K562 (cell line): ENCODE measurements at regions not wholly inside any gene's neighbourhood (a gene's known extent, or its start where the extent isn't known, plus 50 kb on each side); places are given as distances from the start of the nearest gene placed in this dataset.

ENCODE experiments used
- ATAC-seq: fragments of 200-7000 bp; cut with Tn5 transposase; 3 replicates; pipeline ENCODE4 v1.9.1; 2020; ENCODE audit warnings: moderate library complexity
- BruUV-seq: library from RNA; stranded (reverse); fragments of 400-500 nt; replicated peaks from 2 replicates; lab custom pipeline; 2021; lab: Mats Ljungman, UMichigan
- CTCF ChIA-PET: fragments of 300-600 bp; formaldehyde crosslinking; extraction: SDS; loops from one replicate; lab custom pipeline; 2021; ENCODE audit warnings: low intra/inter-chr PET ratio; lab: Yijun Ruan, JAX
- POLR2A ChIA-PET: fragments of 300-600, 350-650 bp; sonication (Branson Sonifier 250); formaldehyde crosslinking; extraction: SDS; loops from one replicate; lab custom pipeline; 2021; ENCODE audit warnings: antibody characterized with exemption, inconsistent platforms; lab: Yijun Ruan, JAX
- DNase-seq, 4 experiments: peaks; one replicate each; pipeline versions ENCODE4 v3.0.0 to v3.0.0-alpha.2; 2011 to 2018; ENCODE audit warnings: low spot score in 3 of 4, mixed read lengths in 3 of 4; ENCODE audit errors: extremely low read depth in 1 of 4
- FAIRE-seq: peaks from 2 replicates; lab custom pipeline; 2011; peaks lifted over from hg19 to GRCh38; lab: Jason Lieb, UNC
- H2AFZ ChIP-seq: 2 replicates; pipeline ENCODE4 v1.6.0; 2011; ENCODE audit warnings: low read depth, low read length, control low read depth, inconsistent platforms
- H3K27ac ChIP-seq: fragments of 200-600 bp; 3 replicates; pipeline ENCODE4 v1.8.0; 2011; ENCODE audit warnings: low read depth, mild to moderate bottlenecking, control low read depth, inconsistent platforms, low read length, moderate library complexity, mixed read lengths; ENCODE audit errors: extremely low read depth
- H3K27me3 ChIP-seq, 2 experiments: fragments of 300-600 bp in 1 of 2; 2 replicates in 1 of 2; 3 replicates in 1 of 2; pipeline versions ENCODE4 v1.6.0 to v1.8.0; 2011; ENCODE audit warnings: inconsistent platforms in 2 of 2, low read length in 2 of 2, mild to moderate bottlenecking in 1 of 2, mixed read lengths in 1 of 2, moderate library complexity in 1 of 2; ENCODE audit not compliant: control insufficient read depth in 2 of 2, insufficient read depth in 2 of 2
- H3K36me3 ChIP-seq: fragments of 300-600 bp; 3 replicates; pipeline ENCODE4 v1.8.0; 2011; ENCODE audit warnings: mild to moderate bottlenecking, low read length, inconsistent platforms; ENCODE audit not compliant: control insufficient read depth, insufficient read depth
- H3K4me1 ChIP-seq, 2 experiments: fragments of 200-600 bp in 1 of 2; replicated peaks in 1 of 2; 2 replicates in 1 of 2; 3 replicates in 1 of 2; pipeline versions ENCODE4 v1.5.1 to v1.8.0; 2011; ENCODE audit warnings: inconsistent platforms in 2 of 2, low read length in 2 of 2, mild to moderate bottlenecking in 1 of 2, mixed read lengths in 1 of 2, moderate library complexity in 1 of 2; ENCODE audit not compliant: control insufficient read depth in 2 of 2, insufficient read depth in 2 of 2
- H3K4me2 ChIP-seq: 2 replicates; pipeline ENCODE4 v1.6.1; 2011; ENCODE audit warnings: low read length, control low read depth, inconsistent platforms, mixed read lengths; ENCODE audit not compliant: insufficient read depth
- H3K4me3 ChIP-seq: fragments of 200-600 bp; sonication (generic), shearing (Covaris generic); 2 replicates; pipeline ENCODE4 v1.5.1; 2016; ENCODE audit warnings: control low read depth, inconsistent platforms
- H3K79me2 ChIP-seq: fragments of 200-600 bp; 3 replicates; pipeline ENCODE4 v1.8.0; 2011; ENCODE audit warnings: low read length, inconsistent platforms; ENCODE audit not compliant: control insufficient read depth, insufficient read depth
- H3K9ac ChIP-seq, 2 experiments: 2 replicates each; pipeline versions ENCODE4 v1.6.0 to v1.6.1; 2011; ENCODE audit warnings: low read depth in 2 of 2, low read length in 2 of 2, control low read depth in 1 of 2, inconsistent platforms in 1 of 2, mild to moderate bottlenecking in 1 of 2, mixed read lengths in 1 of 2; ENCODE audit not compliant: insufficient read depth in 1 of 2
- H3K9me1 ChIP-seq: one replicate; pipeline ENCODE4 v1.6.0; 2011; ENCODE audit warnings: inconsistent platforms, mild to moderate bottlenecking, low read length, moderate library complexity; ENCODE audit not compliant: control insufficient read depth, insufficient read depth
- H3K9me3 ChIP-seq: replicated peaks from 2 replicates; pipeline ENCODE4 v1.5.1; 2011; ENCODE audit warnings: low read depth, low read length, inconsistent platforms; ENCODE audit not compliant: control insufficient read depth, insufficient read depth
- H4K20me1 ChIP-seq: replicated peaks from 2 replicates; pipeline ENCODE4 v1.6.1; 2011; ENCODE audit warnings: low read length, inconsistent platforms, mixed read lengths; ENCODE audit not compliant: control insufficient read depth, insufficient read depth
- FOXA1 ChIP-seq: fragments of 450-650 bp; IDR thresholded peaks from 2 replicates; pipeline ENCODE4 v1.6.1; 2016; ENCODE audit warnings: mild to moderate bottlenecking, borderline replicate concordance
- HMGN3 ChIP-seq: IDR thresholded peaks from 2 replicates; pipeline ENCODE4 v1.6.1; 2011; ENCODE audit warnings: borderline replicate concordance, low read depth, mild to moderate bottlenecking, mixed read lengths, low read length; ENCODE audit not compliant: insufficient read length; ENCODE audit errors: extremely low read depth
- HNRNPUL1 ChIP-seq: fragments of 200-400 bp; formaldehyde crosslinking; IDR thresholded peaks from 2 replicates; pipeline ENCODE4 v1.6.1; 2017; ENCODE audit warnings: low read length
- MTA1 ChIP-seq: fragments of 450-650 bp; IDR thresholded peaks from 2 replicates; pipeline ENCODE4 v1.6.1; 2017; ENCODE audit warnings: borderline replicate concordance
- MTA3 ChIP-seq: fragments of 450-650 bp; formaldehyde crosslinking; IDR thresholded peaks from 2 replicates; pipeline ENCODE4 v1.6.1; 2017; ENCODE audit warnings: mild to moderate bottlenecking, borderline replicate concordance
- NFE2L1 ChIP-seq: fragments of 450-650 bp; IDR thresholded peaks from 2 replicates; pipeline ENCODE4 v1.6.1; 2016; ENCODE audit warnings: missing genetic modification characterization, low read depth, mild to moderate bottlenecking, missing compliant biosample characterization, moderate library complexity, borderline replicate concordance
- NRF1 ChIP-seq, 2 experiments: fragments of 450-650 bp; IDR thresholded peaks in 1 of 2; conservative IDR thresholded peaks in 1 of 2; 2 replicates each; pipeline ENCODE4 v1.6.1; 2014; ENCODE audit warnings: mild to moderate bottlenecking in 2 of 2
- POLR2H ChIP-seq: IDR thresholded peaks from 2 replicates; pipeline ENCODE4 v1.6.1; 2016; ENCODE audit warnings: missing genetic modification characterization, low read depth, mild to moderate bottlenecking, control low read depth, missing compliant biosample characterization, moderate library complexity
- RBM14 ChIP-seq: fragments of 200-400 bp; formaldehyde crosslinking; IDR thresholded peaks from 2 replicates; pipeline ENCODE4 v1.6.1; 2018; ENCODE audit warnings: low read depth, mild to moderate bottlenecking, low read length, moderate library complexity, borderline replicate concordance; ENCODE audit not compliant: insufficient read depth
- SOX6 ChIP-seq: fragments of 450-650 bp; IDR thresholded peaks from 2 replicates; pipeline ENCODE4 v1.6.1; 2014; ENCODE audit warnings: mild to moderate bottlenecking
- WGBS: fragments of 100-300 bp; shearing (Covaris generic); methylation state at CpG from one replicate; pipeline ENCODE4 v1.1.6; 2016; ENCODE audit warnings: low coverage, mixed read lengths; ENCODE audit not compliant: insufficient coverage; ENCODE audit errors: missing lambda C conversion rate; 5-methylcytosine and 5-hydroxymethylcytosine counted together
- in situ Hi-C: fragments of 300-500 bp; cut with MboI; formaldehyde crosslinking; loops from 4 replicates; pipeline ENCODE4 v1.15.0; 2018; ENCODE audit warnings: inconsistent platforms, mixed read lengths
- intact Hi-C: fragments of 100-400 bp; cut with micrococcal nuclease; formaldehyde crosslinking; loops from 2 replicates; pipeline ENCODE4 v1.14.2; 2022
- TF ChIP-seq, protein P1 (sequence below): fragments of 450-650 bp; formaldehyde crosslinking; conservative IDR thresholded peaks from 2 replicates; pipeline ENCODE4 v1.4.0; 2022; ENCODE audit warnings: mild to moderate bottlenecking, missing genetic modification characterization
- TF ChIP-seq, protein P2 (sequence below): fragments of 250-450 bp; sonication (Bioruptor Pico); IDR thresholded peaks from 2 replicates; pipeline ENCODE4 v1.4.0; 2020; ENCODE audit warnings: mild to moderate bottlenecking, moderate library complexity, borderline replicate concordance
- TF ChIP-seq, protein P3 (sequence below): fragments of 450-650 bp; IDR thresholded peaks from 2 replicates; pipeline ENCODE4 v1.6.1; 2017; ENCODE audit warnings: mild to moderate bottlenecking, moderate library complexity

DNA sequence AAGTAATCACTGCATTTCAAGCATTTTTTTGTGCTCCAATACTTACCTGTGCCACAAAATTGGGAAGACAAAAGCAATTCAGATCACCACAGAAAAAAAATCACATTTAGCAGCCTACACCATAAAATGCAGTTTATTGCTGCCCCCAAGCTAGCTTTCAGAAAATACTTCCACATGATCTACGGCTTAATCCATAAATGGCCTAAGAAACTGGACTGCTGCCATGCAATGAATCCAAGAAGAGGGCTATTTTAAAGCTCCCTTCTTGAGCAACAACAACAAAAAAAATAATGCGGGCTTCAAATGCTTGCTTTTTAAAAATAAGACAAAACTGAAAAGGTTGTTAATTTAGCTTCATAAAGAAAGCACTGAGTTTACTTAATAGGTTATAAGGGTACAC is 272.3 kb downstream of the RAD51AP2 start:
- intact Hi-C loops (no loop called here), in situ Hi-C loops (no loop called here)
- no peaks in the 10 kb centered on the region for H3K27me3 ChIP-seq
- no peak for FAIRE-seq
- no peaks in the 10 kb centered on the region for H3K79me2 ChIP-seq
- BruUV-seq, result no TSS peak
- no peaks in the 10 kb centered on the region for H4K20me1 ChIP-seq
- no peaks in the 10 kb centered on the region for H3K4me1 ChIP-seq
- ChIA-PET CTCF (no interaction called here), POLR2A (no interaction called here)
- H3K4me3 ChIP-seq, result no peak overlapping the region
- ATAC-seq, result no peak
- no peak overlapping the region for H3K9ac ChIP-seq
- no peak overlapping the region for H3K4me2 ChIP-seq
- no peaks in the 10 kb centered on the region for H3K9me1 ChIP-seq
- no peak for DNase-seq
- no peaks in the 10 kb centered on the region for H3K36me3 ChIP-seq
- no peak for TF ChIP-seq SOX6
- no peak for TF ChIP-seq RBM14
- TF ChIP-seq, protein P1, sequence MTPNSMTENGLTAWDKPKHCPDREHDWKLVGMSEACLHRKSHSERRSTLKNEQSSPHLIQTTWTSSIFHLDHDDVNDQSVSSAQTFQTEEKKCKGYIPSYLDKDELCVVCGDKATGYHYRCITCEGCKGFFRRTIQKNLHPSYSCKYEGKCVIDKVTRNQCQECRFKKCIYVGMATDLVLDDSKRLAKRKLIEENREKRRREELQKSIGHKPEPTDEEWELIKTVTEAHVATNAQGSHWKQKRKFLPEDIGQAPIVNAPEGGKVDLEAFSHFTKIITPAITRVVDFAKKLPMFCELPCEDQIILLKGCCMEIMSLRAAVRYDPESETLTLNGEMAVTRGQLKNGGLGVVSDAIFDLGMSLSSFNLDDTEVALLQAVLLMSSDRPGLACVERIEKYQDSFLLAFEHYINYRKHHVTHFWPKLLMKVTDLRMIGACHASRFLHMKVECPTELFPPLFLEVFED (CRISPR knock-in tag), result no peak
- no peak for TF ChIP-seq HNRNPUL1
- TF ChIP-seq NFE2L1 (tag), result no peak
- TF ChIP-seq, protein P2, sequence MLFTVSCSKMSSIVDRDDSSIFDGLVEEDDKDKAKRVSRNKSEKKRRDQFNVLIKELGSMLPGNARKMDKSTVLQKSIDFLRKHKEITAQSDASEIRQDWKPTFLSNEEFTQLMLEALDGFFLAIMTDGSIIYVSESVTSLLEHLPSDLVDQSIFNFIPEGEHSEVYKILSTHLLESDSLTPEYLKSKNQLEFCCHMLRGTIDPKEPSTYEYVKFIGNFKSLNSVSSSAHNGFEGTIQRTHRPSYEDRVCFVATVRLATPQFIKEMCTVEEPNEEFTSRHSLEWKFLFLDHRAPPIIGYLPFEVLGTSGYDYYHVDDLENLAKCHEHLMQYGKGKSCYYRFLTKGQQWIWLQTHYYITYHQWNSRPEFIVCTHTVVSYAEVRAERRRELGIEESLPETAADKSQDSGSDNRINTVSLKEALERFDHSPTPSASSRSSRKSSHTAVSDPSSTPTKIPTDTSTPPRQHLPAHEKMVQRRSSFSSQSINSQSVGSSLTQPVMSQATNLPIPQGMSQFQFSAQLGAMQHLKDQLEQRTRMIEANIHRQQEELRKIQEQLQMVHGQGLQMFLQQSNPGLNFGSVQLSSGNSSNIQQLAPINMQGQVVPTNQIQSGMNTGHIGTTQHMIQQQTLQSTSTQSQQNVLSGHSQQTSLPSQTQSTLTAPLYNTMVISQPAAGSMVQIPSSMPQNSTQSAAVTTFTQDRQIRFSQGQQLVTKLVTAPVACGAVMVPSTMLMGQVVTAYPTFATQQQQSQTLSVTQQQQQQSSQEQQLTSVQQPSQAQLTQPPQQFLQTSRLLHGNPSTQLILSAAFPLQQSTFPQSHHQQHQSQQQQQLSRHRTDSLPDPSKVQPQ (CRISPR knock-in tag), result no peak
- TF ChIP-seq MTA1, result no peak
- TF ChIP-seq MTA3, result no peak
- TF ChIP-seq, protein P3, sequence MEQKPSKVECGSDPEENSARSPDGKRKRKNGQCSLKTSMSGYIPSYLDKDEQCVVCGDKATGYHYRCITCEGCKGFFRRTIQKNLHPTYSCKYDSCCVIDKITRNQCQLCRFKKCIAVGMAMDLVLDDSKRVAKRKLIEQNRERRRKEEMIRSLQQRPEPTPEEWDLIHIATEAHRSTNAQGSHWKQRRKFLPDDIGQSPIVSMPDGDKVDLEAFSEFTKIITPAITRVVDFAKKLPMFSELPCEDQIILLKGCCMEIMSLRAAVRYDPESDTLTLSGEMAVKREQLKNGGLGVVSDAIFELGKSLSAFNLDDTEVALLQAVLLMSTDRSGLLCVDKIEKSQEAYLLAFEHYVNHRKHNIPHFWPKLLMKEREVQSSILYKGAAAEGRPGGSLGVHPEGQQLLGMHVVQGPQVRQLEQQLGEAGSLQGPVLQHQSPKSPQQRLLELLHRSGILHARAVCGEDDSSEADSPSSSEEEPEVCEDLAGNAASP, result no peak
- TF ChIP-seq HMGN3, result no peak
- no peak for TF ChIP-seq POLR2H (tag)
- TF ChIP-seq FOXA1, result no peak
- TF ChIP-seq NRF1 (conservative IDR thresholded peaks at IDR 0.05 in 1 of 2, IDR thresholded peaks at IDR 0.05 in 1 of 2), result no peak
- no peak overlapping the region for H3K27ac ChIP-seq
- no peak overlapping the region for H2AFZ ChIP-seq
- 0% methylated on average over 2 of the region's 2 CpGs for WGBS
- no peaks in the 10 kb centered on the region for H3K9me3 ChIP-seq
